ENCODE measurements at regions not wholly inside any gene's neighbourhood (a gene's known extent, or its start where the extent isn't known, plus 50 kb on each side); places are given as distances from the start of the nearest gene placed in this dataset.
"Not testable (repeated sequence)": the region's sequence is repeated elsewhere in the genome, so short reads cannot be mapped to it uniquely, and the experiment has no call there.

- no peak overlapping the region for H3K4me3 Mint-ChIP-seq
- no peaks in the 10 kb centered on the region for H3K36me3 Mint-ChIP-seq
- ATAC-seq (ENCODE audit: low read depth) (no peak), DNase-seq (no peak)
- POLR2A ChIA-PET, result no interaction called here
- no peaks in the 10 kb centered on the region for H3K9me3 Mint-ChIP-seq
- peaks cover 16% of the 10 kb centered on the region for H3K27me3 Mint-ChIP-seq
- no peaks in the 10 kb centered on the region for H3K4me1 Mint-ChIP-seq
- no peak overlapping the region for H3K27ac Mint-ChIP-seq
These were observed 195.5 kb upstream of the CCL2 start for GRCh38 chr17:34059423-34060220.

- Mint-ChIP-seq H3K9me3 (no peaks in the 10 kb centered on the region), H3K4me3 (no peak overlapping the region), H3K27me3 (peaks cover 12% of the 10 kb centered on the region), H3K27ac (no peak overlapping the region), H3K36me3 (no peaks in the 10 kb centered on the region), H3K4me1 (no peaks in the 10 kb centered on the region)
- no peak for ATAC-seq (ENCODE audit: low read depth)
- POLR2A ChIA-PET, result no interaction called here
- no peak for DNase-seq
These were observed 188.6 kb upstream of the CCL2 start for GRCh38 chr17:34066528-34066927.

GRCh38 chr17:34067011-34067410, 188.1 kb upstream of the CCL2 start:
- Mint-ChIP-seq H3K36me3 (no peaks in the 10 kb centered on the region), H3K9me3 (no peaks in the 10 kb centered on the region), H3K4me1 (no peaks in the 10 kb centered on the region), H3K4me3 (no peak overlapping the region), H3K27ac (no peak overlapping the region), H3K27me3 (peaks cover 11% of the 10 kb centered on the region)
- no peak for ATAC-seq (ENCODE audit: low read depth)
- POLR2A ChIA-PET, result no interaction called here
- no peak for DNase-seq

- no peaks in the 10 kb centered on the region for H3K9me3 Mint-ChIP-seq
These were observed 186.5 kb upstream of the CCL2 start for GRCh38 chr17:34068571-34068970.

GRCh38 chr17:34070712-34071111, 184.4 kb upstream of the CCL2 start:
- no peak overlapping the region for H3K27ac Mint-ChIP-seq
- ATAC-seq (ENCODE audit: low read depth), result no peak
- H3K36me3 Mint-ChIP-seq, result no peaks in the 10 kb centered on the region

More at GRCh38 chr17:34068571-34068970, 186.5 kb upstream of the CCL2 start:
- Mint-ChIP-seq H3K36me3 (no peaks in the 10 kb centered on the region), H3K4me1 (no peaks in the 10 kb centered on the region), H3K27me3 (peaks cover 6% of the 10 kb centered on the region), H3K27ac (no peak overlapping the region), H3K4me3 (no peak overlapping the region)
- DNase-seq, result no peak
- POLR2A ChIA-PET, result no interaction called here
- no peak for ATAC-seq (ENCODE audit: low read depth)

GRCh38 chr17:34071886-34072420, 183.1 kb upstream of the CCL2 start:
- DNase-seq (no peak), ATAC-seq (ENCODE audit: low read depth) (no peak)
- Mint-ChIP-seq H3K4me3 (no peak overlapping the region), H3K9me3 (no peaks in the 10 kb centered on the region), H3K4me1 (no peaks in the 10 kb centered on the region), H3K27ac (no peak overlapping the region), H3K27me3 (no peaks in the 10 kb centered on the region), H3K36me3 (no peaks in the 10 kb centered on the region)
- POLR2A ChIA-PET, result no interaction called here

More at GRCh38 chr17:34070712-34071111, 184.4 kb upstream of the CCL2 start:
- no peak for DNase-seq
- POLR2A ChIA-PET, result no interaction called here
- H3K4me3 Mint-ChIP-seq, result no peak overlapping the region
- no peaks in the 10 kb centered on the region for H3K27me3 Mint-ChIP-seq
- no peaks in the 10 kb centered on the region for H3K9me3 Mint-ChIP-seq
- H3K4me1 Mint-ChIP-seq, result no peaks in the 10 kb centered on the region

- DNase-seq, result no peak
- H3K27ac Mint-ChIP-seq, result no peak overlapping the region
- POLR2A ChIA-PET, result no interaction called here
- no peaks in the 10 kb centered on the region for H3K36me3 Mint-ChIP-seq
- H3K4me1 Mint-ChIP-seq, result no peaks in the 10 kb centered on the region
- H3K9me3 Mint-ChIP-seq, result no peaks in the 10 kb centered on the region
- ATAC-seq (ENCODE audit: low read depth), result no peak
- H3K4me3 Mint-ChIP-seq, result no peak overlapping the region
- no peaks in the 10 kb centered on the region for H3K27me3 Mint-ChIP-seq
These were observed 180.0 kb upstream of the CCL2 start for GRCh38 chr17:34075076-34075475.

GRCh38 chr17:34076743-34077631, 178.1 kb upstream of the CCL2 start:
- ATAC-seq (ENCODE audit: low read depth), result no peak
- H3K36me3 Mint-ChIP-seq, result no peaks in the 10 kb centered on the region
- no peaks in the 10 kb centered on the region for H3K4me1 Mint-ChIP-seq
- no peak overlapping the region for H3K4me3 Mint-ChIP-seq
- no peak for DNase-seq
- POLR2A ChIA-PET, result no interaction called here
- peaks cover under 1% of the 10 kb centered on the region for H3K27me3 Mint-ChIP-seq
- no peak overlapping the region for H3K27ac Mint-ChIP-seq
- H3K9me3 Mint-ChIP-seq, result no peaks in the 10 kb centered on the region

- Mint-ChIP-seq H3K36me3 (no peaks in the 10 kb centered on the region), H3K27ac (no peak overlapping the region), H3K4me1 (no peaks in the 10 kb centered on the region), H3K4me3 (no peak overlapping the region), H3K27me3 (peaks cover 5% of the 10 kb centered on the region), H3K9me3 (no peaks in the 10 kb centered on the region)
- ATAC-seq (ENCODE audit: low read depth), result no peak
- POLR2A ChIA-PET, result no interaction called here
- no peak for DNase-seq
These were observed 173.8 kb upstream of the CCL2 start for GRCh38 chr17:34081269-34081668.

- POLR2A ChIA-PET, result no interaction called here
- Mint-ChIP-seq H3K27ac (no peak overlapping the region), H3K4me3 (no peak overlapping the region), H3K9me3 (no peaks in the 10 kb centered on the region), H3K36me3 (no peaks in the 10 kb centered on the region), H3K27me3 (peaks cover 5% of the 10 kb centered on the region), H3K4me1 (no peaks in the 10 kb centered on the region)
- DNase-seq (no peak), ATAC-seq (ENCODE audit: low read depth) (no peak)
These were observed 172.7 kb upstream of the CCL2 start for GRCh38 chr17:34082404-34082803.

GRCh38 chr17:34089042-34089441, 166.0 kb upstream of the CCL2 start:
- H3K27ac Mint-ChIP-seq; POLR2A ChIA-PET; H3K9me3 Mint-ChIP-seq; DNase-seq; H3K36me3 Mint-ChIP-seq; H3K4me3 Mint-ChIP-seq; ATAC-seq (ENCODE audit: low read depth); H3K27me3 Mint-ChIP-seq; H3K4me1 Mint-ChIP-seq: not testable (repeated sequence)

- no peaks in the 10 kb centered on the region for H3K9me3 Mint-ChIP-seq
These were observed 164.5 kb upstream of the CCL2 start for GRCh38 chr17:34090593-34090992.

GRCh38 chr17:34091975-34092374, 163.1 kb upstream of the CCL2 start:
- Mint-ChIP-seq H3K4me1 (no peaks in the 10 kb centered on the region), H3K9me3 (no peaks in the 10 kb centered on the region), H3K4me3 (no peak overlapping the region), H3K36me3 (no peaks in the 10 kb centered on the region), H3K27ac (no peak overlapping the region), H3K27me3 (peaks cover 6% of the 10 kb centered on the region)
- no peak for ATAC-seq (ENCODE audit: low read depth)
- no peak for DNase-seq
- POLR2A ChIA-PET, result no interaction called here

More at GRCh38 chr17:34090593-34090992, 164.5 kb upstream of the CCL2 start:
- peaks cover 6% of the 10 kb centered on the region for H3K27me3 Mint-ChIP-seq
- no peak overlapping the region for H3K27ac Mint-ChIP-seq
- no peak for DNase-seq
- no peaks in the 10 kb centered on the region for H3K4me1 Mint-ChIP-seq
- H3K36me3 Mint-ChIP-seq, result no peaks in the 10 kb centered on the region
- POLR2A ChIA-PET, result no interaction called here
- ATAC-seq (ENCODE audit: low read depth), result no peak
- H3K4me3 Mint-ChIP-seq, result no peak overlapping the region

- H3K4me3 Mint-ChIP-seq, result no peak overlapping the region
- no peaks in the 10 kb centered on the region for H3K9me3 Mint-ChIP-seq
- no peaks in the 10 kb centered on the region for H3K4me1 Mint-ChIP-seq
- H3K27me3 Mint-ChIP-seq, result peaks cover 11% of the 10 kb centered on the region
- DNase-seq (no peak), ATAC-seq (ENCODE audit: low read depth) (no peak)
- H3K36me3 Mint-ChIP-seq, result no peaks in the 10 kb centered on the region
- POLR2A ChIA-PET, result no interaction called here
- H3K27ac Mint-ChIP-seq, result no peak overlapping the region
These were observed 160.0 kb upstream of the CCL2 start for GRCh38 chr17:34095106-34095505.
